GM12875 (cell line): ENCODE measurements at regions not wholly inside any gene's neighbourhood (a gene's known extent, or its start where the extent isn't known, plus 50 kb on each side); places are given as distances from the start of the nearest gene placed in this dataset.

Experiments used
- H3K4me3 ChIP-seq: one replicate; pipeline ENCODE4 v1.5.1; 2011; ENCODE audit warnings: low read depth, low read length, control low read depth
- CTCF ChIP-seq: IDR thresholded peaks from 2 replicates; pipeline ENCODE4 v1.5.1; 2011; ENCODE audit warnings: low read depth, mild to moderate bottlenecking, control low read depth, inconsistent platforms, low read length, moderate library complexity, borderline replicate concordance; ENCODE audit not compliant: insufficient read depth

GRCh38 chr6:163714179-163714578, 299.7 kb downstream of the QKI start:
- H3K4me3 ChIP-seq, result no peak overlapping the region
- TF ChIP-seq CTCF, result no peak

DNA sequence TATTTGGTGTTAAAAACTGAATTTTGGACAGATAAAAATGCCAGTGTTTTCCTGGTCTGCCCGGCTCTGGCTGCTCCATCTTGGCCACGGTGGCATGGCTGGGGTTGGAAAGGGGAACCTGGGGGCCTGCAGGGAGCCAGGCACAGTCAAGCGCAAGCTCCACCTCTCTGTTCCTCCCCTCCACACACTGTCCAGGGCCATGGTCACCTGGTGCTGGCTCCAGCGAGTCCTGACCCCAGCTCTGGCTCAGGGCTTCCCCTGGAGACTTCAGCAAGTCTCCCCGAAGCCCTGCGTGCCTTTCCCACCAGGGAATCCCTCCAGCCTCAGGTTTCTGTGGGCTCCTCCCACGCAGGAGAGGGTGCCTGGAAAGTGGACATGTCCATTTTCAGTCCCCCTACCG, 298.5 kb downstream of the QKI start:
- H3K4me3 ChIP-seq, result no peak overlapping the region
- TF ChIP-seq CTCF, result no peak

DNA sequence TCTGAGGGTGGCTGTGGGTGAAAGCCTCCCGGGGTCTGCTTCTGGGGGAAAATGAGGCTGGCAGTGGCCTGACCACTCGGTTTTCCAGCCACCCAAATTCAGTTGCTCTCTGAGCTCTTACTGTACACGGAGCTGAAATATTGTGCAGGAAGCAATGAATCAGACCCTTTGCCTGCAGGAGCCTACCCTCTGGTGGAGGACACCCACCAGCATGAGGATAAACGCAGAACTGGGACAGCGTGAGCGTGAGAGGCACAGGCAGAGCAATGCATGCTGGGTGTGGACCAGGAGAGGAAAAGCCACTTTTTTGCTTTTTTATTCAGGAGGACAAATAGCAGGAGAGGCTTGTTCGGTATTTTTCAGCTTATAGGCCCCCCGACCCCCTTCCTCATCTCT, 298.0 kb downstream of the QKI start:
- H3K4me3 ChIP-seq, result no peak overlapping the region
- no peak for TF ChIP-seq CTCF

- TF ChIP-seq CTCF, result no peak
- no peak overlapping the region for H3K4me3 ChIP-seq
Measured at GRCh38 chr6:163711615-163712565, 297.4 kb downstream of the QKI start.

DNA sequence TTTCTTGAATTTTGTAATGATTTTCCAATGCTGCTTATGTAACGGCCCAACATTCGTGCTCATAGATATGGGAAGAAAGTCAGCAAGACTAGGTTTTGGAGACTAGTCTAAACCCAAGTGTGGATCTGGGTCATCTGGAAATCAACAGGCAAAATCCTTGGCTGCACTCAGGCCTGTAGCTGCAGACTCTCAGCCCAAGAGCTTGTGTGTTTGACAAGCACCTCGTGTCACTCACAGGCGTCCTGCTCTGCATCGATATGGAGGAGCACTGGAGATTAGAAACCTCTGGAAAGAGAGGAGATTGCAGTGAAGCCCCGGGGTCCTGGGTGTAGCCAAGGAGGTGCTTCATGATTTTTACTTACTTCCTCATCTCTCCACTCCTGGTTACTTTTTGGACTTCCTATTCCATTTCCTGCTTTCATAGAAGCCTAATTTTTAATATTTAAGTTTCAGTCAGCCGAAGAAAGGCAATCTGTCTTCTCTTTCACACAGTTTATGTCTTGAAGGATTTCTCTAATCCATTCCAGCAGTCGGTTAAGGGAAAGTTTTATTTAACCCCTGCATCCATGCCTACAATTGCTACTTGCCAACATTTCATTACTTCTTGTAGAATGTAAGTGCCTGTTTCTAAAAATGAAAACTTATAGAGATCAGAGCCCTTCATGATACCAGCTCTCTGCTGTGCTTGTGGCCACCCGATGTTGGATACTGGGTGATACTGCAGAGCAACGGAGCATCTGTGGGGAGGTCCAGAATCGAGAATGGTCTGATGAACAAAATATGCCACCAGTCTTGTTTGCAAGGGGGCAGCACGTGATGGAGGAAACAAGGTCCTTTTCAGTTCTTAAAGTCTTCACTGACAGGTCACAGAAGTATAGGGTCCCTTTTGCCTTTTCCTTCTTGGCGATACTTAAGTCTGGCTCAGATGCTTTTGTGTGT, 296.3 kb downstream of the QKI start:
- no peak overlapping the region for H3K4me3 ChIP-seq
- TF ChIP-seq CTCF, result no peak

DNA sequence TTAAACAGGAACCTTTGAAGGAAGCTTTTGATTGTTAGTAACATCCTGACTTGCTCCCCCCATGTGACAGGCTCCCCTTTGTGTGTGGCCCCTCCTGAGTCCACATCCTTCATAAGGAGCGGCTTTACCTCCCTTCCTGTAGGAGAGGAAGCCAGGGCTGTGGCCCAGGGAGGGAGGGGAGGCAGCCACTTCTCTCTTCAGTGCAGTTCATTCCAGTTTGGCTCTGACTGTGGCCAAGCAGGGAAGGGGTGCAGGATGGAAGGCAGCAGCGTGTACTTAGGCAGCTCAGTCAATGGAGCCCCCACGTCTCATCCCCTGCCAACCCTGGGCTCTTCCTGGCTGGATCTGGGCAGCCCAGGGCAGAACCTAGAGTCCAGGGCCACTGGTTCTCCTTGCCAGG, 295.2 kb downstream of the QKI start:
- H3K4me3 ChIP-seq, result no peak overlapping the region
- TF ChIP-seq CTCF, result no peak
